H9 (cell line): ENCODE measurements at regions not wholly inside any gene's neighbourhood (a gene's known extent, or its start where the extent isn't known, plus 50 kb on each side); places are given as distances from the start of the nearest gene placed in this dataset.

Experiments used
- DNase-seq: peaks from one replicate; pipeline ENCODE4 v3.0.0-alpha.2; 2017
- H2AFZ ChIP-seq: one replicate; pipeline ENCODE4 v1.6.1; 2013; ENCODE audit warnings: mild to moderate bottlenecking, low read length, control low read depth, moderate library complexity
- H2AK5ac ChIP-seq: 2 replicates; pipeline ENCODE4 v1.6.1; 2013; ENCODE audit warnings: low read length, control low read depth, mixed read lengths; ENCODE audit not compliant: insufficient read length
- H2BK120ac ChIP-seq: one replicate; pipeline ENCODE4 v1.6.1; 2013; ENCODE audit warnings: low read depth, mild to moderate bottlenecking, low read length, control low read depth, inconsistent platforms; ENCODE audit not compliant: poor library complexity, severe bottlenecking
- H2BK12ac ChIP-seq: 2 replicates; pipeline ENCODE4 v1.6.1; 2013; ENCODE audit warnings: low read length, control low read depth, mixed read lengths, low read depth; ENCODE audit not compliant: insufficient read length
- H2BK15ac ChIP-seq: 2 replicates; pipeline ENCODE4 v1.6.1; 2013; ENCODE audit warnings: low read depth, low read length, control low read depth
- H2BK20ac ChIP-seq: one replicate; pipeline ENCODE4 v1.6.1; 2013; ENCODE audit warnings: low read depth, mild to moderate bottlenecking, low read length, control low read depth, inconsistent platforms; ENCODE audit not compliant: poor library complexity, severe bottlenecking
- H2BK5ac ChIP-seq: 2 replicates; pipeline ENCODE4 v1.6.1; 2013; ENCODE audit warnings: low read length, control low read depth, mixed read lengths; ENCODE audit not compliant: insufficient read length
- H3K14ac ChIP-seq: 2 replicates; pipeline ENCODE4 v1.6.1; 2013; ENCODE audit warnings: low read length, control low read depth; ENCODE audit not compliant: insufficient read depth
- H3K18ac ChIP-seq: 2 replicates; pipeline ENCODE4 v1.6.1; 2013; ENCODE audit warnings: low read depth, mild to moderate bottlenecking, mixed read lengths, low read length, control low read depth; ENCODE audit not compliant: insufficient read length
- H3K23ac ChIP-seq: 2 replicates; pipeline ENCODE4 v1.6.1; 2013; ENCODE audit warnings: low read length, control low read depth, mixed read lengths, low read depth; ENCODE audit not compliant: insufficient read length
- H3K23me2 ChIP-seq: 2 replicates; pipeline ENCODE4 v1.6.1; 2013; ENCODE audit warnings: low read depth, mild to moderate bottlenecking, mixed read lengths, low read length, control low read depth; ENCODE audit not compliant: insufficient read length, poor library complexity, severe bottlenecking
- H3K27ac ChIP-seq: 2 replicates; pipeline ENCODE4 v1.5.1; 2013; ENCODE audit warnings: low read length, control low read depth, mixed read lengths, low read depth; ENCODE audit not compliant: insufficient read length
- H3K27me3 ChIP-seq: 2 replicates; pipeline ENCODE4 v1.6.1; 2013; ENCODE audit warnings: low read length, control low read depth, inconsistent platforms; ENCODE audit not compliant: insufficient read depth
- H3K4ac ChIP-seq: 2 replicates; pipeline ENCODE4 v1.6.1; 2013; ENCODE audit warnings: low read depth, mild to moderate bottlenecking, control low read depth, inconsistent platforms, low read length, moderate library complexity
- H3K4me1 ChIP-seq: 2 replicates; pipeline ENCODE4 v1.6.1; 2013; ENCODE audit warnings: low read length, control low read depth, inconsistent platforms; ENCODE audit not compliant: insufficient read depth
- H3K4me2 ChIP-seq: 2 replicates; pipeline ENCODE4 v1.6.1; 2013; ENCODE audit warnings: low read length, control low read depth, mixed read lengths; ENCODE audit not compliant: insufficient read length, insufficient read depth
- H3K56ac ChIP-seq: 2 replicates; pipeline ENCODE4 v1.6.1; 2013; ENCODE audit warnings: low read depth, mild to moderate bottlenecking, mixed read lengths, low read length, control low read depth; ENCODE audit not compliant: insufficient read length
- H3K79me1 ChIP-seq: 2 replicates; pipeline ENCODE4 v1.6.1; 2013; ENCODE audit warnings: low read depth, mild to moderate bottlenecking, moderate library complexity, low read length, control low read depth, inconsistent platforms; ENCODE audit not compliant: insufficient read depth, poor library complexity, severe bottlenecking
- H3K79me2 ChIP-seq: 2 replicates; pipeline ENCODE4 v1.6.1; 2013; ENCODE audit warnings: low read length, control low read depth, inconsistent platforms; ENCODE audit not compliant: insufficient read depth
- H3K9ac ChIP-seq: 2 replicates; pipeline ENCODE4 v1.6.1; 2013; ENCODE audit warnings: low read length, control low read depth, mixed read lengths; ENCODE audit not compliant: insufficient read length; ENCODE audit errors: extremely low read depth
- H3K9me3 ChIP-seq: one replicate; pipeline ENCODE4 v1.6.1; 2013; ENCODE audit warnings: low read depth, low read length, inconsistent platforms; ENCODE audit not compliant: control insufficient read depth
- H3T11ph ChIP-seq: one replicate; pipeline ENCODE4 v1.6.1; 2013; ENCODE audit warnings: mild to moderate bottlenecking, low read length, control low read depth, inconsistent platforms
- H4K20me1 ChIP-seq: one replicate; pipeline ENCODE4 v1.6.1; 2013; ENCODE audit not compliant: control insufficient read depth, insufficient read length, insufficient read depth
- H4K5ac ChIP-seq: 2 replicates; pipeline ENCODE4 v1.6.1; 2013; ENCODE audit warnings: low read depth, mild to moderate bottlenecking, mixed read lengths, low read length, control low read depth; ENCODE audit not compliant: insufficient read length
- H4K8ac ChIP-seq: replicated peaks from 2 replicates; pipeline ENCODE4 v1.6.1; 2013; ENCODE audit warnings: low read length, control low read depth, mixed read lengths, low read depth; ENCODE audit not compliant: insufficient read length
- H4K91ac ChIP-seq: 2 replicates; pipeline ENCODE4 v1.6.1; 2013; ENCODE audit warnings: low read depth, mild to moderate bottlenecking, moderate library complexity, mixed read lengths, low read length, control low read depth; ENCODE audit not compliant: insufficient read length
- H3K27ac Mint-ChIP-seq, 3 experiments: 2 replicates in 2 of 3; 3 replicates in 1 of 3; pipeline ENCODE4 v1.8.0; 2020 to 2021; ENCODE audit warnings: mixed read lengths in 3 of 3, mild to moderate bottlenecking in 1 of 3, moderate library complexity in 1 of 3
- H3K27me3 Mint-ChIP-seq: 2 replicates; pipeline ENCODE4 v1.8.0; 2021; ENCODE audit warnings: low read depth, mild to moderate bottlenecking, moderate library complexity, mixed read lengths
- H3K36me3 Mint-ChIP-seq, 3 experiments: 2 replicates in 2 of 3; 3 replicates in 1 of 3; pipeline ENCODE4 v1.8.0; 2020 to 2021; ENCODE audit warnings: low read depth in 3 of 3, mixed read lengths in 3 of 3; ENCODE audit not compliant: insufficient read depth in 1 of 3
- H3K4me1 Mint-ChIP-seq, 2 experiments: 2 replicates each; pipeline ENCODE4 v1.8.0; 2020; ENCODE audit warnings: mixed read lengths in 2 of 2
- H3K4me3 Mint-ChIP-seq, 2 experiments: 2 replicates in 1 of 2; 3 replicates in 1 of 2; pipeline ENCODE4 v1.8.0; 2020 to 2021; ENCODE audit warnings: mild to moderate bottlenecking in 2 of 2, mixed read lengths in 2 of 2, moderate library complexity in 1 of 2
- H3K9me3 Mint-ChIP-seq, 2 experiments: 2 replicates in 1 of 2; 3 replicates in 1 of 2; pipeline ENCODE4 v1.8.0; 2020; ENCODE audit warnings: mild to moderate bottlenecking in 2 of 2, mixed read lengths in 2 of 2, moderate library complexity in 1 of 2
- CTCF ChIP-seq: fragments of 200-600 bp; sonication (generic); conservative IDR thresholded peaks from 3 replicates; pipeline ENCODE4 v1.8.0; 2021; ENCODE audit warnings: antibody characterized with exemption, mild to moderate bottlenecking
- WGBS: extraction: QIAGEN DNeasy Blood & Tissue Kit; methylation state at CpG from one replicate; pipeline ENCODE4 v1.1.7; 2013; ENCODE audit warnings: missing lambda C conversion rate, low lambda C conversion rate, mixed read lengths; ENCODE audit not compliant: insufficient read length; ENCODE audit errors: extremely low coverage; 5-methylcytosine and 5-hydroxymethylcytosine counted together

DNA sequence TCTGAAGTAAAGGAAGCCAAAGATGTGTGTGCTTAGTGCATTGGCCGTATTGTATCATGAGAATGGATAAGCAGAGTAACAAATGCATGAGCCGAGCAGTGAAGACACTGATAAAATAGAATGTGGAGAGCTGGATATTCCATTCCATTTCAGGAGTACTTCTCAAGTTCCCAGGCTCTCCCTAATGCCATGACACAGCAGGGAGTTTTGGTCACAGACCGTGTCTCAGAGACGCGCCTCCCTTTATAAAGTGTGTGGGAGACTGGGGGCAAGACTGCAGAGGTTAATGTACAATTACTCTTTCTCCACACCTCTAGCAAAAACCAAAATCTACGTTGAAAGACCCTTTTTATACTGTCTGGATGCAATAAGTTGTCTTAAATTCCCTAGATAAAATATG, 575.6 kb downstream of the EFNB2 start:
- Histone ChIP-seq H3T11ph (no peak overlapping the region), H4K8ac (no peak overlapping the region), H2BK20ac (no peak overlapping the region), H3K9me3 (no peaks in the 10 kb centered on the region), H3K4ac (no peak overlapping the region), H3K4me2 (no peak overlapping the region), H2AFZ (no peak overlapping the region), H3K9ac (no peak overlapping the region), H3K23me2 (no peaks in the 10 kb centered on the region), H2BK120ac (no peak overlapping the region), H3K56ac (no peak overlapping the region), H4K20me1 (no peaks in the 10 kb centered on the region), H2AK5ac (no peak overlapping the region), H3K14ac (no peak overlapping the region), H3K27ac (no peak overlapping the region), H4K5ac (no peak overlapping the region), H4K91ac (no peak overlapping the region), H2BK15ac (no peak overlapping the region), H2BK12ac (no peak overlapping the region), H3K18ac (no peak overlapping the region), H3K23ac (no peak overlapping the region), H3K79me1 (no peaks in the 10 kb centered on the region), H3K4me1 (no peaks in the 10 kb centered on the region), H3K79me2 (no peaks in the 10 kb centered on the region), H3K27me3 (no peaks in the 10 kb centered on the region), H2BK5ac (no peak overlapping the region)
- H3K27me3 Mint-ChIP-seq = no peaks in the 10 kb centered on the region
- no peaks in the 10 kb centered on the region for H3K4me1 Mint-ChIP-seq
- no CpG with 5 or more reads among the region's 6 CpGs for WGBS
- no peak overlapping the region for H3K27ac Mint-ChIP-seq
- no peak for TF ChIP-seq CTCF
- no peaks in the 10 kb centered on the region for H3K9me3 Mint-ChIP-seq
- no peak overlapping the region for H3K4me3 Mint-ChIP-seq
- H3K36me3 Mint-ChIP-seq = no peaks in the 10 kb centered on the region; a peak in 1 of 7 replicates
- no peak for DNase-seq
